ENCODE measurements at regions not wholly inside any gene's neighbourhood (a gene's known extent, or its start where the extent isn't known, plus 50 kb on each side); places are given as distances from the start of the nearest gene placed in this dataset.

GRCh38 chr2:238652053-238652770, 195.7 kb upstream of the TWIST2 start:
- no peaks in the 10 kb centered on the region for H3K9me3 ChIP-seq
- no peak overlapping the region for H3K27ac ChIP-seq
- H3K27me3 ChIP-seq = no peaks in the 10 kb centered on the region
- H3K36me3 ChIP-seq = no peaks in the 10 kb centered on the region
- 90 to 92% (median 91%) methylated on average over 15 of the region's 15 CpGs for WGBS, 3 donors
- no peaks in the 10 kb centered on the region for H3K4me1 ChIP-seq (ENCODE audit: insufficient read depth)
- no peak overlapping the region for H3K4me3 ChIP-seq
- no peak for DNase-seq
- intact Hi-C loops (cut with DNase I) = no loop called here
- TF ChIP-seq CTCF (IDR thresholded peaks at IDR 0.05) (no peak), EP300 (IDR thresholded peaks at IDR 0.05) (no peak), POLR2A (IDR thresholded peaks at IDR 0.05) (no peak)

- no peak for DNase-seq
- H3K4me3 ChIP-seq = no peak overlapping the region
- TF ChIP-seq EP300 (IDR thresholded peaks at IDR 0.05) (no peak), POLR2A (IDR thresholded peaks at IDR 0.05) (no peak), CTCF (IDR thresholded peaks at IDR 0.05) (no peak)
- H3K27me3 ChIP-seq = no peaks in the 10 kb centered on the region
- intact Hi-C loops (cut with DNase I) = no loop called here
- no peak overlapping the region for H3K27ac ChIP-seq
- no peaks in the 10 kb centered on the region for H3K36me3 ChIP-seq
- WGBS, 3 donors = 87 to 98% (median 89%) methylated on average over 10 to 13 of the region's 13 CpGs
- no peaks in the 10 kb centered on the region for H3K4me1 ChIP-seq (ENCODE audit: insufficient read depth)
- H3K9me3 ChIP-seq = no peaks in the 10 kb centered on the region
These were observed 195.1 kb upstream of the TWIST2 start for GRCh38 chr2:238652771-238653157.

- no peak overlapping the region for H3K4me3 ChIP-seq
- TF ChIP-seq EP300 (IDR thresholded peaks at IDR 0.05) = no peak
- TF ChIP-seq CTCF (IDR thresholded peaks at IDR 0.05) = no peak
- no peak for TF ChIP-seq POLR2A (IDR thresholded peaks at IDR 0.05)
- H3K27me3 ChIP-seq = no peaks in the 10 kb centered on the region
- DNase-seq = no peak
- H3K36me3 ChIP-seq = no peaks in the 10 kb centered on the region
- 67 to 77% (median 72%) methylated on average over 13 of the region's 13 CpGs for WGBS, 3 donors
- no peak overlapping the region for H3K27ac ChIP-seq
- H3K4me1 ChIP-seq (ENCODE audit: insufficient read depth) = no peaks in the 10 kb centered on the region
- intact Hi-C loops (cut with DNase I) = no loop called here
- H3K9me3 ChIP-seq = no peaks in the 10 kb centered on the region
These were observed 194.3 kb upstream of the TWIST2 start for GRCh38 chr2:238653431-238654109.

- Histone ChIP-seq H3K27ac (no peak overlapping the region), H3K4me1 (ENCODE audit: insufficient read depth) (no peaks in the 10 kb centered on the region), H3K9me3 (no peaks in the 10 kb centered on the region), H3K4me3 (no peak overlapping the region), H3K36me3 (no peaks in the 10 kb centered on the region), H3K27me3 (no peaks in the 10 kb centered on the region)
- 75 to 85% (median 79%) methylated on average over 8 of the region's 8 CpGs for WGBS, 3 donors
- TF ChIP-seq EP300 (IDR thresholded peaks at IDR 0.05) (no peak), CTCF (IDR thresholded peaks at IDR 0.05) (no peak), POLR2A (IDR thresholded peaks at IDR 0.05) (no peak)
- no peak for DNase-seq
- intact Hi-C loops (cut with DNase I) = no loop called here
These were observed 193.2 kb upstream of the TWIST2 start for GRCh38 chr2:238654479-238655197.

Data from ovary (tissue), 7 donors.